PC-9 (cell line): ENCODE measurements at regions not wholly inside any gene's neighbourhood (a gene's known extent, or its start where the extent isn't known, plus 50 kb on each side); places are given as distances from the start of the nearest gene placed in this dataset.

Source experiments
- BruUV-seq: library from RNA; stranded (reverse); fragments of 400-500 nt; replicated peaks from 2 replicates; lab custom pipeline; 2021; lab: Mats Ljungman, UMichigan
- CTCF ChIA-PET: fragments of 300-600 bp; sonication (Branson Sonifier 250); formaldehyde crosslinking; loops from one replicate; lab custom pipeline; 2022; ENCODE audit warnings: antibody characterized with exemption; lab: Charles Lee
- POLR2A ChIA-PET: fragments of 300-600 bp; sonication (Branson Sonifier 250); formaldehyde crosslinking; loops from one replicate; lab custom pipeline; 2022; ENCODE audit warnings: antibody characterized with exemption; ENCODE audit not compliant: unreplicated experiment; lab: Charles Lee
- DNase-seq, 2 experiments: peaks; one replicate each; pipeline versions ENCODE4 v3.0.0 to v3.0.0-alpha.2; 2015 to 2022; ENCODE audit warnings: mixed read lengths in 1 of 2
- H2AFZ ChIP-seq: fragments of 200-600 bp; sonication (generic); 2 replicates; pipeline ENCODE4 v1.8.1; 2017; ENCODE audit warnings: antibody characterized with exemption
- H3F3A ChIP-seq: fragments of 200-600 bp; sonication (generic); 2 replicates; pipeline ENCODE4 v1.8.1; 2017; ENCODE audit warnings: antibody characterized with exemption, mild to moderate bottlenecking, low read depth; ENCODE audit not compliant: insufficient read depth
- H3K27ac ChIP-seq: fragments of 200-600 bp; sonication (generic); 2 replicates; pipeline ENCODE4 v1.6.1; 2016; ENCODE audit warnings: mixed run types
- H3K27me3 ChIP-seq: fragments of 200-600 bp; sonication (generic); 2 replicates; pipeline ENCODE4 v1.6.1; 2016; ENCODE audit warnings: low read depth, mixed run types; ENCODE audit not compliant: insufficient read depth
- H3K36me3 ChIP-seq: fragments of 200-600 bp; sonication (generic); 2 replicates; pipeline ENCODE4 v1.6.1; 2016; ENCODE audit warnings: low read depth, mixed run types
- H3K4me1 ChIP-seq: fragments of 200-600 bp; sonication (generic); replicated peaks from 2 replicates; pipeline ENCODE4 v1.6.1; 2016; ENCODE audit warnings: mixed run types; ENCODE audit not compliant: insufficient read depth
- H3K4me2 ChIP-seq: fragments of 200-600 bp; sonication (generic); 2 replicates; pipeline ENCODE4 v1.6.1; 2017; ENCODE audit warnings: mixed run types
- H3K4me3 ChIP-seq: fragments of 200-600 bp; sonication (generic); 2 replicates; pipeline ENCODE4 v1.6.1; 2016; ENCODE audit warnings: mixed run types
- H3K79me2 ChIP-seq: fragments of 200-600 bp; sonication (generic); 2 replicates; pipeline ENCODE4 v1.6.1; 2017; ENCODE audit warnings: low read depth, mixed run types
- H3K9me2 ChIP-seq: fragments of 200-600 bp; sonication (generic); 2 replicates; pipeline ENCODE4 v1.8.1; 2017; ENCODE audit warnings: mild to moderate bottlenecking; ENCODE audit not compliant: insufficient read depth
- H3K9me3 ChIP-seq: fragments of 200-600 bp; sonication (generic); 2 replicates; pipeline ENCODE4 v1.8.1; 2016; ENCODE audit warnings: low read depth; ENCODE audit not compliant: insufficient read depth
- H4K20me1 ChIP-seq: fragments of 200-600 bp; sonication (generic); 2 replicates; pipeline ENCODE4 v1.8.1; 2017; ENCODE audit not compliant: insufficient read depth
- CTCF ChIP-seq: fragments of 200-600 bp; sonication (generic); conservative IDR thresholded peaks from 2 replicates; pipeline ENCODE4 v1.6.1; 2017; ENCODE audit warnings: mixed run types, antibody characterized with exemption, mild to moderate bottlenecking, moderate library complexity
- EZH2 ChIP-seq: fragments of 200-600 bp; sonication (generic); IDR thresholded peaks from 2 replicates; pipeline ENCODE4 v1.8.0; 2017; ENCODE audit warnings: antibody characterized with exemption, low read depth
- intact Hi-C: fragments of 100-400 bp; cut with micrococcal nuclease; formaldehyde crosslinking; loops from one replicate; pipeline ENCODE4 v1.10.0; 2022; ENCODE audit not compliant: unreplicated experiment

- Histone ChIP-seq H3K4me3 (no peak overlapping the region), H3K4me1 (peaks cover 12% of the 10 kb centered on the region), H3F3A (no peaks in the 10 kb centered on the region), H3K36me3 (no peaks in the 10 kb centered on the region), H4K20me1 (no peaks in the 10 kb centered on the region), H3K79me2 (no peaks in the 10 kb centered on the region), H3K27ac (no peak overlapping the region), H3K27me3 (no peaks in the 10 kb centered on the region), H3K9me2 (no peaks in the 10 kb centered on the region), H3K4me2 (peak overlapping the region; percentile 51), H2AFZ (peak overlapping the region; percentile 66), H3K9me3 (no peaks in the 10 kb centered on the region)
- no TSS peak for BruUV-seq
- CTCF ChIA-PET, result no interaction called here
- TF ChIP-seq CTCF (no peak), EZH2 (no peak)
- intact Hi-C loops, result no loop called here
- POLR2A ChIA-PET, result interaction anchor here (0.7 to 1.0 kb wide), 2 partner anchors 8 to 310 kb away, joined by 4 to 5 read pairs; no protein-coding TSS in a partner anchor
- peak; percentile 35 to 48 for DNase-seq
Observed at GRCh38 chr2:235312571-235312970, 181.3 kb upstream of the AGAP1 start.

- Histone ChIP-seq H4K20me1 (no peaks in the 10 kb centered on the region), H3K27me3 (no peaks in the 10 kb centered on the region), H3K27ac (no peak overlapping the region), H3K9me2 (no peaks in the 10 kb centered on the region), H3K4me1 (peaks cover 12% of the 10 kb centered on the region), H3K79me2 (no peaks in the 10 kb centered on the region), H2AFZ (no peak overlapping the region), H3F3A (no peaks in the 10 kb centered on the region), H3K9me3 (no peaks in the 10 kb centered on the region), H3K4me2 (no peak overlapping the region), H3K4me3 (no peak overlapping the region), H3K36me3 (no peaks in the 10 kb centered on the region)
- ChIA-PET POLR2A (no interaction called here), CTCF (interaction anchor here (0.6 kb wide), 1 partner anchor 63 kb away, joined by 3 read pairs; no protein-coding TSS in a partner anchor)
- DNase-seq, result no peak
- TF ChIP-seq CTCF, result no peak
- TF ChIP-seq EZH2, result no peak
- no TSS peak for BruUV-seq
- intact Hi-C loops, result no loop called here
Observed at GRCh38 chr2:235314371-235314930, 179.4 kb upstream of the AGAP1 start.

- Histone ChIP-seq H3K4me2 (no peak overlapping the region), H3K27me3 (no peaks in the 10 kb centered on the region), H3K36me3 (no peaks in the 10 kb centered on the region), H3F3A (no peaks in the 10 kb centered on the region), H3K4me1 (no peaks in the 10 kb centered on the region; the same call in 1 of the 2 replicates), H3K9me2 (no peaks in the 10 kb centered on the region), H4K20me1 (no peaks in the 10 kb centered on the region), H2AFZ (no peak overlapping the region), H3K27ac (no peak overlapping the region), H3K79me2 (no peaks in the 10 kb centered on the region), H3K9me3 (no peaks in the 10 kb centered on the region), H3K4me3 (no peak overlapping the region)
- ChIA-PET POLR2A (interaction anchor here (0.7 kb wide), 1 partner anchor 28 kb away, joined by 4 read pairs; no protein-coding TSS in a partner anchor), CTCF (interaction anchor here (0.6 to 1.2 kb wide), 2 partner anchors 175 to 427 kb away, joined by 3 to 4 read pairs; no protein-coding TSS in a partner anchor)
- intact Hi-C loops, result no loop called here
- no peak for DNase-seq
- no peak for TF ChIP-seq EZH2
- no peak for TF ChIP-seq CTCF
- no TSS peak for BruUV-seq
Observed at GRCh38 chr2:235319095-235319494, 174.7 kb upstream of the AGAP1 start.
